ENCODE measurements at regions not wholly inside any gene's neighbourhood (a gene's known extent, or its start where the extent isn't known, plus 50 kb on each side); places are given as distances from the start of the nearest gene placed in this dataset.
"Not testable (repeated sequence)": the region's sequence is repeated elsewhere in the genome, so short reads cannot be mapped to it uniquely, and the experiment has no call there.

GRCh38 chr22:44567846-44568493 lies 69.9 kb upstream of the RTL6 start:
- H3K27ac ChIP-seq (ENCODE audit: extremely low read depth, low read depth, low read length) = no peak overlapping the region
- peak; percentile 25; the same call in 1 of the 2 replicates for TF ChIP-seq ZNF654 (tag by site-specific recombination; IDR thresholded peaks at IDR 0.05; ENCODE audit: low read depth)
- no peak for TF ChIP-seq ZFP41 (tag by site-specific recombination; IDR thresholded peaks at IDR 0.05; ENCODE audit: borderline replicate concordance)
- POLR2A ChIA-PET = interaction anchor here (0.6 kb wide), 1 partner anchor 232 kb away, joined by 3 read pairs; no protein-coding TSS in a partner anchor
- no peaks in the 10 kb centered on the region for H3K4me1 ChIP-seq (ENCODE audit: control insufficient read depth, insufficient read depth, low read length)
- H3K4me3 ChIP-seq (ENCODE audit: low read depth, low read length) = no peak overlapping the region
- CTCF ChIA-PET = interaction anchor here (0.6 to 2.2 kb wide), 13 partner anchors 11 to 575 kb away, joined by 3 to 9 read pairs (median 4); no protein-coding TSS in a partner anchor
- no peaks in the 10 kb centered on the region for H3K9me3 ChIP-seq (ENCODE audit: control insufficient read depth, insufficient read depth, low read depth, low read length)
- H3K36me3 ChIP-seq (ENCODE audit: control insufficient read depth in 2 of 2, insufficient read depth in 1 of 2, low read length in 2 of 2) = no peaks in the 10 kb centered on the region

DNA sequence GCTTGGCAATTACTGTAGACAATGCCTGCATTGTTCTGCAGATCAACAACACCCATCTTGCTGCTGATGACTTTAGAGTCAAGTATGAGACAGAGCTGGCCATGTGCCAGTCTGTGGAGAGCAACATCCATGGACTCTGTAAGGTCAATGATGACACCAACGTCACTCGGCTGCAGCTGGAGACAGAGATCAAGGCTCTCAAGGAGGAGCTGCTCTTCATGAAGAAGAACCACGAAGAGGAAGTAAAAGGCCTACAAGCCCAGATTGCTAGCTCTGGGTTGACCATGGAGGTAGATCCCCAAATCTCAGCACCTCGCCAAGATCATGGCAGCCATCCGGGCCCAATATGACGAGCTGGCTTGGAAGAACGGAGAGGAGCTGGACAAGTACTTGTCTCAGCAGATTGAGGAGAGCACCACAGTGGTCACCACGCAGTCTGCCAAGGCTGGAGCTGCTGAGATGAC lies 69.4 kb upstream of the RTL6 start:
- H3K4me1 ChIP-seq (ENCODE audit: control insufficient read depth, insufficient read depth, low read length); H3K9me3 ChIP-seq (ENCODE audit: control insufficient read depth, insufficient read depth, low read depth, low read length); H3K27ac ChIP-seq (ENCODE audit: extremely low read depth, low read depth, low read length); POLR2A ChIA-PET; H3K4me3 ChIP-seq (ENCODE audit: low read depth, low read length); H3K36me3 ChIP-seq (ENCODE audit: control insufficient read depth in 2 of 2, insufficient read depth in 1 of 2, low read length in 2 of 2): not testable (repeated sequence)
- CTCF ChIA-PET = interaction anchor here (0.6 to 2.2 kb wide), 14 partner anchors 12 to 574 kb away, joined by 3 to 9 read pairs (median 4); no protein-coding TSS in a partner anchor

DNA sequence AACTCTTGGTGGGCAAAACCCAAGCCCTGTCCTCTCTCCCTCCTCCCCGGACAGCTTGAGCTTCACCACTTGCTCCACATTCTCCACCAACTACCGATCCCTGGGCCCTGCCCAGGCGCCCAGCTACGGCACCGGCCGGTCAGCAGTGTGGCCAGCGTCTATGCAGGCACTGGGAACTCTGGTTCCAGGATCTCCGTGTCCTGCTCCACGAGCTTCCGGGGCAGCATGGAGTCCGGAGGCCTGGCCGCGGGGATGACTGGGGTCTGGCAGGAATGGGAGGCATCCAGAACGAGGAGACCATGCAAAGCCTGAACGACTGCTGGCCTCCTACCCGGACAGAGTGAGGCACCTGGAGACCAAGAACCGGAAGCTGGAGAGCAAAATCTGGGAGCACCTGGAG lies 68.9 kb upstream of the RTL6 start:
- no peak overlapping the region for H3K4me3 ChIP-seq (ENCODE audit: low read depth, low read length)
- CTCF ChIA-PET = interaction anchor here (0.6 to 2.2 kb wide), 11 partner anchors 15 to 573 kb away, joined by 3 to 9 read pairs (median 3); no protein-coding TSS in a partner anchor
- H3K9me3 ChIP-seq (ENCODE audit: control insufficient read depth, insufficient read depth, low read depth, low read length) = no peaks in the 10 kb centered on the region
- no peak for TF ChIP-seq KLF9 (tag by site-specific recombination; IDR thresholded peaks at IDR 0.05; ENCODE audit: low read depth)
- H3K4me1 ChIP-seq (ENCODE audit: control insufficient read depth, insufficient read depth, low read length) = no peaks in the 10 kb centered on the region
- no peaks in the 10 kb centered on the region for H3K36me3 ChIP-seq (ENCODE audit: control insufficient read depth in 2 of 2, insufficient read depth in 1 of 2, low read length in 2 of 2)
- POLR2A ChIA-PET = no interaction called here
- no peak overlapping the region for H3K27ac ChIP-seq (ENCODE audit: extremely low read depth, low read depth, low read length)

DNA sequence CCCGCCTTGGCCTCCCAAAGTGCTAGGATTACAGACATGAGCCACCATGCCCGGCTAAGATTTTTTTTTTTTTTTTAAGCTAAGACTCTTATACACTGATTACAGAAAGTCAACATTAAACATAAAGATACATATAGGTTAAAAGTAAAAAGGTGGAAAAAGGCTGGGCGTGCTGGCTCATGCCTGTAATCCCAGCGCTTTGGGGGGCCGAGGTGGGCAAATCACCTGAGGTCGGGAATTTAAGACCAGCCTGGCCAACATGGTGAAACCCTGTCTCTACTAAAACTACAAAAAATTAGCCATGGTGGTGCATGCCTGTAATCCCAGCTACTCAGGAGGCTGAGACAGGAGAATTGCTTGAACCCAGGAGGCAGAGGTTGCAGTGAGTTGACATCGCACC lies 64.6 kb upstream of the RTL6 start:
- H3K4me3 ChIP-seq (ENCODE audit: low read depth, low read length); H3K27ac ChIP-seq (ENCODE audit: extremely low read depth, low read depth, low read length); H3K36me3 ChIP-seq (ENCODE audit: control insufficient read depth in 2 of 2, insufficient read depth in 1 of 2, low read length in 2 of 2); H3K4me1 ChIP-seq (ENCODE audit: control insufficient read depth, insufficient read depth, low read length); POLR2A ChIA-PET; H3K9me3 ChIP-seq (ENCODE audit: control insufficient read depth, insufficient read depth, low read depth, low read length): not testable (repeated sequence)
- CTCF ChIA-PET = interaction anchor here (0.7 kb wide), 1 partner anchor 63 kb away, joined by 4 read pairs; no protein-coding TSS in a partner anchor

GRCh38 chr22:44561139-44561840 lies 63.3 kb upstream of the RTL6 start:
- TF ChIP-seq ZNF792 (tag by site-specific recombination; IDR thresholded peaks at IDR 0.05) = no peak
- TF ChIP-seq, protein P1, sequence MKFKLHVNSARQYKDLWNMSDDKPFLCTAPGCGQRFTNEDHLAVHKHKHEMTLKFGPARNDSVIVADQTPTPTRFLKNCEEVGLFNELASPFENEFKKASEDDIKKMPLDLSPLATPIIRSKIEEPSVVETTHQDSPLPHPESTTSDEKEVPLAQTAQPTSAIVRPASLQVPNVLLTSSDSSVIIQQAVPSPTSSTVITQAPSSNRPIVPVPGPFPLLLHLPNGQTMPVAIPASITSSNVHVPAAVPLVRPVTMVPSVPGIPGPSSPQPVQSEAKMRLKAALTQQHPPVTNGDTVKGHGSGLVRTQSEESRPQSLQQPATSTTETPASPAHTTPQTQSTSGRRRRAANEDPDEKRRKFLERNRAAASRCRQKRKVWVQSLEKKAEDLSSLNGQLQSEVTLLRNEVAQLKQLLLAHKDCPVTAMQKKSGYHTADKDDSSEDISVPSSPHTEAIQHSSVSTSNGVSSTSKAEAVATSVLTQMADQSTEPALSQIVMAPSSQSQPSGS (tag by site-specific recombination; IDR thresholded peaks at IDR 0.05; ENCODE audit: low read depth) = peak; percentile 56
- no peak for TF ChIP-seq ZNF114 (tag by site-specific recombination; IDR thresholded peaks at IDR 0.05)
- Histone ChIP-seq H3K4me1 (ENCODE audit: control insufficient read depth, insufficient read depth, low read length) (no peaks in the 10 kb centered on the region), H3K36me3 (ENCODE audit: control insufficient read depth in 2 of 2, insufficient read depth in 1 of 2, low read length in 2 of 2) (no peaks in the 10 kb centered on the region), H3K9me3 (ENCODE audit: control insufficient read depth, insufficient read depth, low read depth, low read length) (no peaks in the 10 kb centered on the region), H3K4me3 (ENCODE audit: low read depth, low read length) (no peak overlapping the region), H3K27ac (ENCODE audit: extremely low read depth, low read depth, low read length) (no peak overlapping the region)
- POLR2A ChIA-PET = no interaction called here
- CTCF ChIA-PET = no interaction called here

- H3K27ac ChIP-seq (ENCODE audit: extremely low read depth, low read depth, low read length); H3K4me1 ChIP-seq (ENCODE audit: control insufficient read depth, insufficient read depth, low read length); POLR2A ChIA-PET; H3K9me3 ChIP-seq (ENCODE audit: control insufficient read depth, insufficient read depth, low read depth, low read length); CTCF ChIA-PET; H3K36me3 ChIP-seq (ENCODE audit: control insufficient read depth in 2 of 2, insufficient read depth in 1 of 2, low read length in 2 of 2); H3K4me3 ChIP-seq (ENCODE audit: low read depth, low read length): not testable (repeated sequence)
Observed at GRCh38 chr22:44558671-44559070, 60.6 kb upstream of the RTL6 start.

GRCh38 chr22:44557872-44558271 lies 59.8 kb upstream of the RTL6 start:
- H3K9me3 ChIP-seq (ENCODE audit: control insufficient read depth, insufficient read depth, low read depth, low read length); H3K4me1 ChIP-seq (ENCODE audit: control insufficient read depth, insufficient read depth, low read length); H3K27ac ChIP-seq (ENCODE audit: extremely low read depth, low read depth, low read length); POLR2A ChIA-PET; H3K4me3 ChIP-seq (ENCODE audit: low read depth, low read length); H3K36me3 ChIP-seq (ENCODE audit: control insufficient read depth in 2 of 2, insufficient read depth in 1 of 2, low read length in 2 of 2): not testable (repeated sequence)
- CTCF ChIA-PET = interaction anchor here (1.0 to 1.5 kb wide), 2 partner anchors 12 to 472 kb away, joined by 3 to 4 read pairs; no protein-coding TSS in a partner anchor
